ENCODE measurements at regions not wholly inside any gene's neighbourhood (a gene's known extent, or its start where the extent isn't known, plus 50 kb on each side); places are given as distances from the start of the nearest gene placed in this dataset.
A peak's percentile ranks its signal among the peaks of the same experiment; 100 is the strongest.

DNA sequence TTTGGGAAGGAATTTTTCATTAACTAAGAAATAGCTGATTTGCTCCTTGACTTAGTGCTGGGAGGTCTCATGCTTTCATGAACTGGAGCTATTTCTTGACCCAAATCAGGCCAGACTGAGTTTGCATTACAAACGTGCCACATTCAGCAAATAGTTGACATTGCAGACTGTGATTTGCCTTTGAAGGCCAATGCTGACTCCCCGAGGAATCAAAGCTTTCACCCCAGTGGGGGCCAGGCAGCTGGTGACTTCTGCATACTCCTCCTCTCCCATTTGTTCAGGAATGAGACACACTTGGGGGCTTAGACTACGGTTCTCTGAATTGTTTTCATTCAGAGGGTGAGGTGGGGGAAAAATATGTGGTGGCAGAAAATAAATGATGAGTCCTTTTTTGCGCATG lies 111.0 kb upstream of the JAZF1 start:
- no peak for DNase-seq (ENCODE audit: low read depth)
- no peak for TF ChIP-seq CTCF (conservative IDR thresholded peaks at IDR 0.05; ENCODE audit: low read depth, low read length)
- no peak overlapping the region for H3K4me3 ChIP-seq (ENCODE audit: low read length)

DNA sequence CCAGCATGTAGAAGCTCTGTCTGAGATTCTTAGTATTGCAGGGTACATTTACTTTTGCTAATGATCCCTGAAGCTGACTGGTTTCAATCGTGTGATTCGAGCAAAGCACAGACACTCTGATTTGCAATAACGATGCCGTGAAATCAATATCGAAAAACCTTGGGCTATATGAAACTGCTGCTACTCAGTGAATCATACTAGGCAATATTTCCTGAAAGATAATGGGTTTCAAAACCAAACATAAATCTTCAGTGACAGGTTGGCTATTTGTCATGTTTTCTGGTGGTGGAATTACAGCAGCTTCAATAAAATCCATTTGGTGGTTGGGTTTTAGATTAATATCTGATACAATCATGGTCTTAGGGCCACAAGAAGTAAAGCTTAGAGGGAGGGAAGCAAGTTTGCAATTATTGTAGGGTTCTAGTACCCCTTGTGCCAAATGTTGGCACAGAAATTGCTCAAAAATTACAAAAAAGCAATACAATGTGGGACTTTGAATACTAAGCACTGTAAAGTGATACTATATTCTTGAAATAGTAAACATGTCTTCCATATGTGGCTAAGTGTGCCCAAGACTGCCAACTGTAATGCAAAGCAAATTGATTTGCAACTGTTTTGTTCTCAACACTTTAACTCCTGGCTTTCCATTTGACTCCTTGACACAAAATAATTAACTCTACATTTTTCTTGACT lies 112.4 kb upstream of the JAZF1 start:
- no peak for DNase-seq (ENCODE audit: low read depth)
- TF ChIP-seq CTCF (conservative IDR thresholded peaks at IDR 0.05; ENCODE audit: low read depth, low read length), result no peak
- H3K4me3 ChIP-seq (ENCODE audit: low read length), result no peak overlapping the region

DNA sequence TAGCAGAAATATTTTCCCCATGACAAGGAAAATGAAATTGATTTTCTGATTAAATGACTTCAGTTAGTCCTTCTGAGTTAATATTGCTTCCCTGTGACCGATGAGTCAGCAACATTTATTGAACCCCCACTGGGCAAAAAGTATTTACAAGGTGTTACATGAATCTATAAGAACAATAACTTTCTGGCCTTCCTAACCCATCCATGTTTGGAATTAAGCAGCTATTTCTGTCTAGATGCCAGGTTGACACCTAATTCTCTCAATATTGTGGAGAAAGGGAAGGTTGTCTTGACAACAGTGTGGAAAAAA lies 112.9 kb upstream of the JAZF1 start:
- no peak for TF ChIP-seq CTCF (conservative IDR thresholded peaks at IDR 0.05; ENCODE audit: low read depth, low read length)
- DNase-seq (ENCODE audit: low read depth), result peak; percentile 25

GRCh38 chr7:28296571-28297483 lies 115.5 kb upstream of the CREB5 start:
- peak; percentile 84 for TF ChIP-seq CTCF (conservative IDR thresholded peaks at IDR 0.05; ENCODE audit: low read depth, low read length)
- DNase-seq (ENCODE audit: low read depth), result no peak
- H3K4me3 ChIP-seq (ENCODE audit: low read length), result no peak overlapping the region

More for the DNA sequence above, 112.9 kb upstream of the JAZF1 start:
- H3K4me3 ChIP-seq (ENCODE audit: low read length), result no peak overlapping the region

DNA sequence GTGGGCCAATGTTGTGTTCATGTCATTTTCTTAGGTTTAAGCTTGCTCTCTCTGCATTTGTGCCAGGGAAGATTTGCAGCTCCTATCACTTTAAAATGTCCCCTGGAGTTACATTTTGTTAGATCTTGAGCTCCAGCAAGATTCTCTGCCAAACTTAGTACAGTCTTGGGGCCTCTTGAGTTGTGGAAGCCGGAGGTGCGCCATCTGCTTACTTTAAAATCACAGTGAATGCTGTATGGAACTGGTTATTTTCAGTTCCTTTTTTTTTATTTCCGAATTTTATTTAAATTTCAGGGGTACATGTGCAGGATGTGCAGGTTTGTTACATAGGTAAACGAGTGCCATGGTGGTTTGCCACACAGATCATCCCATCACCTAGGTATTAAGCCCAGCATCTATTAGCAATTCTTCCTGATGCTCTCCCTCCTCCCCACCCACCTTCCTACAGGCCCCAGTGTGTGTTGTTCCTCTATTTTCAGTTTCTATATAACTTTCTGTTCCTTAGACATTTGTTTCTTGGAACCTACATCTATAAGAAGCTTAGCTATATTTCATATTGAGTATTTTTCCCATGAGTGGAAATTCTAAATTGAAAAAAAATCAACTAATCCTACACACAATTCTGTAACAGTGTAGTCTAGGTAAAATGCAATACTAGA lies 114.4 kb upstream of the CREB5 start:
- DNase-seq (ENCODE audit: low read depth), result no peak

GRCh38 chr7:28298870-28299518 lies 113.3 kb upstream of the CREB5 start:
- peak; percentile 27 for DNase-seq (ENCODE audit: low read depth)
- peak; percentile 74 for TF ChIP-seq CTCF (conservative IDR thresholded peaks at IDR 0.05; ENCODE audit: low read depth, low read length)
- no peak overlapping the region for H3K4me3 ChIP-seq (ENCODE audit: low read length)

More for the DNA sequence above, 114.4 kb upstream of the CREB5 start:
- no peak overlapping the region for H3K4me3 ChIP-seq (ENCODE audit: low read length)
- no peak for TF ChIP-seq CTCF (conservative IDR thresholded peaks at IDR 0.05; ENCODE audit: low read depth, low read length)

Data from retinal pigment epithelial cell (primary cell).